Activated CD8-positive, alpha-beta T cell treated with anti-CD3 and anti-CD28 coated beads for 36 hours (primary cell): ENCODE measurements at regions not wholly inside any gene's neighbourhood (a gene's known extent, or its start where the extent isn't known, plus 50 kb on each side); places are given as distances from the start of the nearest gene placed in this dataset.

ENCODE experiments used
- ATAC-seq: fragments of 200-7000 bp; cut with Tn5 transposase; one replicate; pipeline ENCODE4 v1.10.0; 2021; ENCODE audit warnings: mild to moderate bottlenecking, moderate library complexity
- CTCF ChIA-PET: fragments of 350-600 bp; sonication (Branson Sonifier 250); formaldehyde crosslinking; loops from one replicate; lab custom pipeline; 2021; ENCODE audit warnings: antibody characterized with exemption; lab: Charles Lee
- POLR2A ChIA-PET: fragments of 350-600 bp; sonication (Branson Sonifier 250); formaldehyde crosslinking; loops from one replicate; lab custom pipeline; 2021; ENCODE audit warnings: antibody characterized with exemption; lab: Charles Lee
- DNase-seq: peaks from one replicate; pipeline ENCODE4 v3.0.0-alpha.2; 2020
- H3K27ac Mint-ChIP-seq: one replicate; pipeline ENCODE4 v1.8.0; 2021; ENCODE audit warnings: mild to moderate bottlenecking, mixed read lengths
- H3K27me3 Mint-ChIP-seq: one replicate; pipeline ENCODE4 v1.8.0; 2021; ENCODE audit warnings: mixed read lengths
- H3K36me3 Mint-ChIP-seq: one replicate; pipeline ENCODE4 v1.8.0; 2021; ENCODE audit warnings: low read depth, mixed read lengths
- H3K4me1 Mint-ChIP-seq: one replicate; pipeline ENCODE4 v1.8.0; 2021; ENCODE audit warnings: low read depth, mixed read lengths
- H3K4me3 Mint-ChIP-seq: one replicate; pipeline ENCODE4 v1.8.0; 2021; ENCODE audit warnings: mild to moderate bottlenecking, moderate library complexity, mixed read lengths
- H3K9me3 Mint-ChIP-seq: one replicate; pipeline ENCODE4 v1.8.0; 2021; ENCODE audit warnings: mixed read lengths
- CTCF ChIP-seq: fragments of 200-600 bp; IDR thresholded peaks from one replicate; pipeline ENCODE4 v1.8.0; 2022; ENCODE audit warnings: antibody characterized with exemption, mild to moderate bottlenecking
- intact Hi-C: fragments of 100-400 bp; cut with micrococcal nuclease; formaldehyde crosslinking; loops from one replicate; pipeline ENCODE4 v1.10.0; 2022

DNA sequence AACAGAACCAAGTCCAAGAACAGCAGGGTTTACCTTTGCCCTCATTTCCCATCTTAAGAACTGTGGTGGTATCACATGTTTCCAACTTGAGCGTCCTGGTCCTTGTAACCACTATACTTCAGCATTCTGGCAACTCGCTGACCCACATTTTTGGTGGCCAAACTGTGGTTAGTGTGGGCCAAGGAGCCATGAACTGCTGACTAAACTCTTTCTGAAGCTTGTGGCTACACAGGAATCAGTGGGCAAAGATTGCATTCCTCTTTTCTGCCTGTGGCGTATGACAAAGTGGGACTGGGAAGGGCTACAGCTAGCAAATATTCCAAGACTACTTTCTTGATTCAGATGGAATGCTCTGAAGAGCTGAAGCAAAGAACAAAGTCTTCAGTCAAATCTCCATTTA, 106.3 kb upstream of the MID1 start:
- Mint-ChIP-seq H3K4me1 (no peaks in the 10 kb centered on the region), H3K27me3 (no peaks in the 10 kb centered on the region), H3K27ac (no peak overlapping the region), H3K4me3 (no peak overlapping the region), H3K9me3 (no peaks in the 10 kb centered on the region), H3K36me3 (no peaks in the 10 kb centered on the region)
- no peak for DNase-seq
- ATAC-seq, result no peak
- ChIA-PET CTCF (no interaction called here), POLR2A (no interaction called here)
- no peak for TF ChIP-seq CTCF
- intact Hi-C loops, result no loop called here

GRCh38 chrX:10728806-10729389, 108.5 kb upstream of the MID1 start:
- POLR2A ChIA-PET, result no interaction called here
- H3K9me3 Mint-ChIP-seq, result no peaks in the 10 kb centered on the region
- H3K27me3 Mint-ChIP-seq, result no peaks in the 10 kb centered on the region
- no peak overlapping the region for H3K4me3 Mint-ChIP-seq
- H3K27ac Mint-ChIP-seq, result no peak overlapping the region
- no peak for TF ChIP-seq CTCF
- intact Hi-C loops, result no loop called here
- CTCF ChIA-PET, result no interaction called here
- ATAC-seq, result no peak
- H3K36me3 Mint-ChIP-seq, result no peaks in the 10 kb centered on the region
- no peaks in the 10 kb centered on the region for H3K4me1 Mint-ChIP-seq
- no peak for DNase-seq

DNA sequence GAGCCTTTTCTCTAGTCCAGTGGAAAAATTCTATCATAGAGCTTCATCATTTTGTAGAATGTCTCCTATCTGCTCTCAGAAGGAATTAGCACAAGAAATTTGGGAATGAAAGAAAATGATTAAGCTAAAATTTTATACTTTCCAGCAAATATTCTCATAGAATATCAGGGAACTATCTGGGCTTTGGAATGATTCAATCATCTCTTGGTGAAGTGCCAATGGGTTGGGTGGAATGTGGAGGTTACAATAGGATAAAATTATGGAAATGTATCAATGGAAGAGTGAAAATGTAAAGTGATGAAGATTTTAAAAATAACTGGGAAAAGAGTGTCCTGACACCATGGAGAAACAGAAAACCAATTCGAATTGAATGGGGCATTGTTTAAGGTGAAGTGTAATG, 119.0 kb upstream of the MID1 start:
- no peaks in the 10 kb centered on the region for H3K36me3 Mint-ChIP-seq
- no peak overlapping the region for H3K27ac Mint-ChIP-seq
- H3K4me1 Mint-ChIP-seq, result no peaks in the 10 kb centered on the region
- H3K9me3 Mint-ChIP-seq, result no peaks in the 10 kb centered on the region
- DNase-seq (no peak), ATAC-seq (no peak)
- ChIA-PET POLR2A (no interaction called here), CTCF (no interaction called here)
- intact Hi-C loops, result no loop called here
- no peaks in the 10 kb centered on the region for H3K27me3 Mint-ChIP-seq
- H3K4me3 Mint-ChIP-seq, result no peak overlapping the region
- no peak for TF ChIP-seq CTCF

- no peaks in the 10 kb centered on the region for H3K4me1 Mint-ChIP-seq
- no peak for ATAC-seq
- TF ChIP-seq CTCF, result no peak
- no peak overlapping the region for H3K4me3 Mint-ChIP-seq
- CTCF ChIA-PET, result no interaction called here
- H3K36me3 Mint-ChIP-seq, result no peaks in the 10 kb centered on the region
- DNase-seq, result no peak
- POLR2A ChIA-PET, result no interaction called here
- intact Hi-C loops, result no loop called here
- H3K27me3 Mint-ChIP-seq, result no peaks in the 10 kb centered on the region
- H3K27ac Mint-ChIP-seq, result no peak overlapping the region
- no peaks in the 10 kb centered on the region for H3K9me3 Mint-ChIP-seq
These were observed 120.6 kb upstream of the MID1 start for GRCh38 chrX:10741003-10741402.

- CTCF ChIA-PET, result no interaction called here
- H3K4me3 Mint-ChIP-seq, result no peak overlapping the region
- intact Hi-C loops, result no loop called here
- POLR2A ChIA-PET, result no interaction called here
- H3K27me3 Mint-ChIP-seq, result no peaks in the 10 kb centered on the region
- no peak overlapping the region for H3K27ac Mint-ChIP-seq
- H3K9me3 Mint-ChIP-seq, result no peaks in the 10 kb centered on the region
- no peak for DNase-seq
- ATAC-seq, result no peak
- H3K36me3 Mint-ChIP-seq, result no peaks in the 10 kb centered on the region
- TF ChIP-seq CTCF, result no peak
- H3K4me1 Mint-ChIP-seq, result no peaks in the 10 kb centered on the region
These were observed 121.2 kb upstream of the MID1 start for GRCh38 chrX:10741550-10741949.
